ENCODE measurements at regions not wholly inside any gene's neighbourhood (a gene's known extent, or its start where the extent isn't known, plus 50 kb on each side); places are given as distances from the start of the nearest gene placed in this dataset.

DNA sequence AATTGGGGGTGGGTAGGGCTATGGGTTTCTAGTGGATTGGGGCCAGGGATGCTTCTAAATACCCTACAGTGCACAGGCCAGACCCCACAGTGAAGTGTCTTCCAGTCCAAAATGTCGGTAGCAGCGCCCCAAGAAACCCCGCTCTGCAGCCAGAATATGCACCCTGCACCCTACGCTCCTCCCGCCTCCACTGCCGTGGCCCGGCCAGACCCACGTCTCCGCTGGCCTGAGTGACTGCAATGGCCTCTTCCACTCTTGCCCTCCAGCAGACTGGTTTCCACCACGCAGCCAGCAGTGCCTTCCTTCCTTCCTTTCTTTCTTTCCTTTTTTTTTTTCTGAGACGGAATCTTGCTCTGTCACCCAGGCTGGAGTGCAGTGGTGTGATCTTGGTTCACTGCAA is 91.4 kb upstream of the TAF1B start:
- Histone ChIP-seq H3K4me1 (peaks cover 3 to 6% of the 10 kb centered on the region in 2 donors), H3K4me3 (no peak overlapping the region), H3K36me3 (no peaks in the 10 kb centered on the region), H3K9me3 (no peaks in the 10 kb centered on the region), H3K27ac (no peak overlapping the region), H3K27me3 (no peaks in the 10 kb centered on the region)
- no peak for DNase-seq (ENCODE audit: low spot score in 2 of 2)
- TF ChIP-seq CTCF (IDR thresholded peaks at IDR 0.05): no peak
- intact Hi-C loops (cut with DNase I): no loop called here

DNA sequence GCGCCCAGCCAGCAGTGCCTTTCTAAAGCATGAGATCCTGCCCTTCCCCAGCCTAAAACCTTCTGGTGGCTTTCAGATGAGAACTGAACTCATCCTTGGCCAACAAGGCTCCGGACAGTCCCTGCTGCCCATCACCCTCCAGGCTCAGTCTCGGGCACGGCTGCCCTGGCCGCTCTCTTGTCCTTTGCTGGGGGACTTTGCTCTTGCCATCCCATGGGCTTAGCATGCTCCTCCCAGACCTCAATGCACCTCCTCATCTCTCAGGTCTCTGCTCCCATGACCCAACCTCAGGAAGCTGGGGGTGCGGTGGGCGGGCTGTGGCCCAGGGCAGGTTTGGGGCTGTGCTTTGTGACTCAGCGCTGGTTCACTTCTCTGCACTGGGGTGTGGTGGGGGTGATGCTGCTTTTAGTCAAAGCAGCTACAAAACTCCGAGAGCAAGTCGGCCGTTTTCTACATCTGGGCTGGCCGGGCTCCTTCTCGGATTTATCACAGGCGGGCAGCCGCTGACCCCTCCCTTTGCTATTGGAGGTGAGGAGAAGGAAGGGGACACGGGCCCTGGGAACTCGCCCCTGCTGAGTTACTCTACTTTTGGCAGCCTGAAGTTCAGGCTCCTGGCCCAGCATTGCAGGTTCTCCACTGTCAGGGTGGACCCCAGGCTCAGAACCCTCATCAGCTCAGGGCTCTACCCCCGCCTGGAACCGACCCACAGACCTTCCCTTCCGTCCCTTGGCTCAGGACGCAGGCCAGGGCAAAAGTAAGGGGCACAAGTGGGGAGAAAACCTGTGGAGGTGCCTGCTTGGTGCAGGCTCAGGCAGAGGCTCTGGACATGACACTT is 90.6 kb upstream of the TAF1B start:
- H3K27me3 ChIP-seq: no peaks in the 10 kb centered on the region
- peak overlapping the region in 1 of 2 donors; percentile 34 for H3K4me3 ChIP-seq
- H3K4me1 ChIP-seq: peaks cover 3 to 6% of the 10 kb centered on the region in 2 donors
- intact Hi-C loops (cut with DNase I): no loop called here
- peak overlapping the region in 1 of 2 donors; percentile 14 for H3K27ac ChIP-seq
- H3K36me3 ChIP-seq: no peaks in the 10 kb centered on the region
- H3K9me3 ChIP-seq: no peaks in the 10 kb centered on the region
- TF ChIP-seq CTCF (IDR thresholded peaks at IDR 0.05): no peak
- DNase-seq (ENCODE audit: low spot score in 2 of 2): no peak

DNA sequence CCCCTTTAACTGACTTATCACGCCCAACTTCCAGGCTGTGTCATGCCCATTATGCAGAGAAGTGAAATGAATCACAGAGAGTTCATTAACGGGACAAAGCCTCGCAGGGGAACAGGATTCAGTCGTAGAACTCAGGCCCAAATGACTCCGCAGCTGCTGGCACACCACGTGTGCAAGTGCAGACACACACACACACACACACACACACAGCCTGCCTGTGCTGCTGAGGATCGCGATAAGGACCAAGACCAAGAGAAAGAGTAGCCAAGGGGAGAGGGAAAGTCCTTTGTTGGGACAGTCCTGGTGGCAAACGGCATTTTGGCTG is 90.0 kb upstream of the TAF1B start:
- Histone ChIP-seq H3K4me1 (peaks cover 3 to 9% of the 10 kb centered on the region in 2 donors), H3K9me3 (no peaks in the 10 kb centered on the region), H3K4me3 (peak overlapping the region in 1 of 2 donors; percentile 1), H3K27ac (no peak overlapping the region), H3K36me3 (no peaks in the 10 kb centered on the region), H3K27me3 (no peaks in the 10 kb centered on the region)
- peak; percentile 48 to 82 for DNase-seq (ENCODE audit: low spot score in 2 of 2)
- intact Hi-C loops (cut with DNase I): no loop called here
- TF ChIP-seq CTCF (IDR thresholded peaks at IDR 0.05): no peak

GRCh38 chr2:9753665-9754531 is 89.4 kb upstream of the TAF1B start:
- H3K27me3 ChIP-seq: no peaks in the 10 kb centered on the region
- no peak for TF ChIP-seq CTCF (IDR thresholded peaks at IDR 0.05)
- DNase-seq (ENCODE audit: low spot score in 2 of 2): no peak
- H3K36me3 ChIP-seq: no peaks in the 10 kb centered on the region
- H3K27ac ChIP-seq: no peak overlapping the region
- H3K4me3 ChIP-seq: peak overlapping the region in 1 of 2 donors; percentile 1
- H3K4me1 ChIP-seq: peaks cover 3 to 12% of the 10 kb centered on the region in 2 donors
- intact Hi-C loops (cut with DNase I): no loop called here
- no peaks in the 10 kb centered on the region for H3K9me3 ChIP-seq

GRCh38 chr2:9754532-9754887 is 88.8 kb upstream of the TAF1B start:
- no peaks in the 10 kb centered on the region for H3K36me3 ChIP-seq
- intact Hi-C loops (cut with DNase I): no loop called here
- H3K27me3 ChIP-seq: no peaks in the 10 kb centered on the region
- H3K4me3 ChIP-seq: no peak overlapping the region
- peaks cover 3 to 12% of the 10 kb centered on the region in 2 donors for H3K4me1 ChIP-seq
- no peak for TF ChIP-seq CTCF (IDR thresholded peaks at IDR 0.05)
- DNase-seq (ENCODE audit: low spot score in 2 of 2): no peak
- H3K27ac ChIP-seq: no peak overlapping the region
- no peaks in the 10 kb centered on the region for H3K9me3 ChIP-seq
